WTC11 (cell line): ENCODE measurements at regions not wholly inside any gene's neighbourhood (a gene's known extent, or its start where the extent isn't known, plus 50 kb on each side); places are given as distances from the start of the nearest gene placed in this dataset.

ENCODE experiments used
- ATAC-seq: fragments of 200-7000 bp; cut with Tn5 transposase; 2 replicates; pipeline ENCODE4 v1.10.0; 2021; ENCODE audit warnings: mild to moderate bottlenecking, moderate library complexity
- CTCF ChIA-PET: fragments of 300-600 bp; sonication (Branson Sonifier 250); formaldehyde crosslinking; loops from one replicate; lab custom pipeline; 2021; ENCODE audit warnings: antibody characterized with exemption; lab: Charles Lee
- POLR2A ChIA-PET: fragments of 350-600 bp; sonication (Branson Sonifier 250); formaldehyde crosslinking; loops from one replicate; lab custom pipeline; 2021; ENCODE audit warnings: antibody characterized with exemption; lab: Charles Lee
- DNase-seq: peaks from one replicate; pipeline ENCODE4 v3.0.0; 2021; ENCODE audit warnings: low spot score
- H3K27ac Mint-ChIP-seq: 2 replicates; pipeline ENCODE4 v1.8.0; 2021; ENCODE audit warnings: mixed read lengths
- H3K27me3 Mint-ChIP-seq: 2 replicates; pipeline ENCODE4 v1.8.0; 2021; ENCODE audit warnings: low read depth, mild to moderate bottlenecking, moderate library complexity, mixed read lengths
- H3K36me3 Mint-ChIP-seq: 2 replicates; pipeline ENCODE4 v1.8.0; 2021; ENCODE audit warnings: mixed read lengths
- H3K4me1 Mint-ChIP-seq: 2 replicates; pipeline ENCODE4 v1.8.0; 2022; ENCODE audit warnings: mixed read lengths
- H3K4me3 Mint-ChIP-seq: 2 replicates; pipeline ENCODE4 v1.8.0; 2021; ENCODE audit warnings: mild to moderate bottlenecking, moderate library complexity, mixed read lengths
- H3K9me3 Mint-ChIP-seq: 2 replicates; pipeline ENCODE4 v1.8.0; 2021; ENCODE audit warnings: mixed read lengths
- ATF3 ChIP-seq: sonication (generic); formaldehyde crosslinking; conservative IDR thresholded peaks from 2 replicates; pipeline ENCODE4 v1.8.1; 2022; ENCODE audit warnings: mild to moderate bottlenecking, missing genetic modification reagents
- CDX4 ChIP-seq: fragments of 250-450 bp; sonication (Bioruptor Pico); IDR thresholded peaks from 2 replicates; pipeline ENCODE4 v1.9.0; 2021; ENCODE audit warnings: moderate library complexity, mild to moderate bottlenecking, inconsistent platforms, borderline replicate concordance
- CREM ChIP-seq: sonication (generic); formaldehyde crosslinking; IDR thresholded peaks from 2 replicates; pipeline ENCODE4 v1.8.1; 2022; ENCODE audit warnings: mild to moderate bottlenecking, missing genetic modification reagents, moderate library complexity
- E2F4 ChIP-seq: sonication (generic); formaldehyde crosslinking; IDR thresholded peaks from 2 replicates; pipeline ENCODE4 v1.8.1; 2022; ENCODE audit warnings: low read depth, mild to moderate bottlenecking, moderate library complexity, missing genetic modification reagents, borderline replicate concordance
- ESRRA ChIP-seq: sonication (generic); formaldehyde crosslinking; IDR thresholded peaks from 2 replicates; pipeline ENCODE4 v1.8.1; 2022; ENCODE audit warnings: mild to moderate bottlenecking, missing genetic modification reagents, borderline replicate concordance
- FOXP1 ChIP-seq: sonication (generic); formaldehyde crosslinking; IDR thresholded peaks from 2 replicates; pipeline ENCODE4 v1.8.0; 2022; ENCODE audit warnings: missing genetic modification reagents, mild to moderate bottlenecking, moderate library complexity, borderline replicate concordance
- HMGA2 ChIP-seq: fragments of 250-450 bp; sonication (Bioruptor Pico); IDR thresholded peaks from 2 replicates; pipeline ENCODE4 v1.4.0; 2021; ENCODE audit warnings: mild to moderate bottlenecking, moderate library complexity
- IRF1 ChIP-seq: sonication (generic); formaldehyde crosslinking; IDR thresholded peaks from 2 replicates; pipeline ENCODE4 v1.8.0; 2023; ENCODE audit warnings: missing genetic modification reagents
- KAT7 ChIP-seq: sonication (generic); formaldehyde crosslinking; IDR thresholded peaks from 2 replicates; pipeline ENCODE4 v1.8.1; 2023; ENCODE audit warnings: missing genetic modification reagents, mild to moderate bottlenecking, borderline replicate concordance
- MAX ChIP-seq: sonication (generic); formaldehyde crosslinking; IDR thresholded peaks from 2 replicates; pipeline ENCODE4 v1.8.0; 2022; ENCODE audit warnings: mild to moderate bottlenecking, missing genetic modification reagents
- NFATC4 ChIP-seq: fragments of 250-450 bp; sonication (Bioruptor Pico); IDR thresholded peaks from 2 replicates; pipeline ENCODE4 v1.9.0; 2021; ENCODE audit warnings: mild to moderate bottlenecking
- NR3C1 ChIP-seq: sonication (generic); formaldehyde crosslinking; conservative IDR thresholded peaks from 2 replicates; pipeline ENCODE4 v1.8.1; 2023; ENCODE audit warnings: low read depth, mild to moderate bottlenecking, missing genetic modification reagents
- OVOL2 ChIP-seq: fragments of 250-450 bp; sonication (Bioruptor Pico); IDR thresholded peaks from 2 replicates; pipeline ENCODE4 v1.9.0; 2021; ENCODE audit warnings: mild to moderate bottlenecking, borderline replicate concordance
- RELA ChIP-seq: sonication (generic); formaldehyde crosslinking; IDR thresholded peaks from 2 replicates; pipeline ENCODE4 v1.8.1; 2022; ENCODE audit warnings: missing genetic modification reagents, mild to moderate bottlenecking, borderline replicate concordance
- SMAD4 ChIP-seq: sonication (generic); formaldehyde crosslinking; IDR thresholded peaks from 2 replicates; pipeline ENCODE4 v1.8.0; 2022; ENCODE audit warnings: mild to moderate bottlenecking, missing genetic modification reagents
- TEAD4 ChIP-seq: sonication (generic); formaldehyde crosslinking; IDR thresholded peaks from 2 replicates; pipeline ENCODE4 v1.8.0; 2022; ENCODE audit warnings: mild to moderate bottlenecking, missing genetic modification reagents
- ZBTB21 ChIP-seq: sonication (generic); formaldehyde crosslinking; IDR thresholded peaks from 2 replicates; pipeline ENCODE4 v1.8.1; 2023; ENCODE audit warnings: mild to moderate bottlenecking, missing genetic modification reagents, borderline replicate concordance
- ZBTB43 ChIP-seq: sonication (generic); formaldehyde crosslinking; IDR thresholded peaks from 2 replicates; pipeline ENCODE4 v1.8.1; 2023; ENCODE audit warnings: mild to moderate bottlenecking, missing genetic modification reagents
- ZMAT4 ChIP-seq: fragments of 250-450 bp; sonication (Bioruptor Pico); IDR thresholded peaks from 2 replicates; pipeline ENCODE4 v1.9.0; 2021; ENCODE audit warnings: mild to moderate bottlenecking
- ZNF263 ChIP-seq: sonication (generic); formaldehyde crosslinking; IDR thresholded peaks from 2 replicates; pipeline ENCODE4 v1.8.1; 2022; ENCODE audit warnings: low read depth, mild to moderate bottlenecking, moderate library complexity, missing genetic modification reagents
- ZNF396 ChIP-seq: fragments of 250-450 bp; sonication (Bioruptor Pico); IDR thresholded peaks from 2 replicates; pipeline ENCODE4 v1.8.0; 2021; ENCODE audit warnings: mild to moderate bottlenecking, moderate library complexity, borderline replicate concordance
- ZNF416 ChIP-seq: fragments of 250-450 bp; sonication (Bioruptor Pico); IDR thresholded peaks from 2 replicates; pipeline ENCODE4 v1.9.0; 2021; ENCODE audit warnings: mild to moderate bottlenecking, inconsistent platforms
- ZNF423 ChIP-seq: fragments of 250-450 bp; sonication (Bioruptor Pico); IDR thresholded peaks from 2 replicates; pipeline ENCODE4 v2.1.2; 2022; ENCODE audit warnings: mild to moderate bottlenecking, moderate library complexity
- ZNF532 ChIP-seq: fragments of 250-450 bp; sonication (Bioruptor Pico); IDR thresholded peaks from 2 replicates; pipeline ENCODE4 v1.9.0; 2021; ENCODE audit warnings: mild to moderate bottlenecking, borderline replicate concordance

GRCh38 chr9:31321256-31321655 is 1063.2 kb upstream of the ACO1 start:
- ATAC-seq (no peak), DNase-seq (no peak)
- CTCF ChIA-PET = no interaction called here
- no peak for TF ChIP-seq ATF3
- no peak for TF ChIP-seq SMAD4
- no peak for TF ChIP-seq CDX4 (CRISPR knock-in tag)
- TF ChIP-seq RELA (CRISPR knock-in tag) = no peak
- no peak for TF ChIP-seq OVOL2
- TF ChIP-seq ZNF416 (CRISPR knock-in tag) = no peak
- 0 out of 2 replicates have a peak, but pooled peaks have one; percentile 20 for TF ChIP-seq FOXP1 (CRISPR knock-in tag)
- Mint-ChIP-seq H3K27ac (no peak overlapping the region), H3K9me3 (no peaks in the 10 kb centered on the region), H3K36me3 (no peaks in the 10 kb centered on the region), H3K27me3 (no peaks in the 10 kb centered on the region), H3K4me1 (peaks cover 4% of the 10 kb centered on the region), H3K4me3 (no peak overlapping the region)
- POLR2A ChIA-PET = no interaction called here

GRCh38 chr9:31321686-31322085 is 1062.8 kb upstream of the ACO1 start:
- no peaks in the 10 kb centered on the region for H3K27me3 Mint-ChIP-seq
- H3K36me3 Mint-ChIP-seq = no peaks in the 10 kb centered on the region
- H3K27ac Mint-ChIP-seq = no peak overlapping the region
- TF ChIP-seq ZNF396 (CRISPR knock-in tag) (no peak), ZMAT4 (CRISPR knock-in tag) (no peak), NFATC4 (CRISPR knock-in tag) (no peak), NR3C1 (CRISPR knock-in tag) (no peak), ESRRA (CRISPR knock-in tag) (no peak), ZNF532 (CRISPR knock-in tag) (no peak), CREM (no peak), E2F4 (CRISPR knock-in tag) (no peak), HMGA2 (no peak), IRF1 (no peak), KAT7 (no peak), OVOL2 (no peak), TEAD4 (CRISPR knock-in tag) (no peak), ZBTB43 (no peak), ZNF263 (CRISPR knock-in tag) (no peak), MAX (CRISPR knock-in tag) (no peak), ZNF423 (CRISPR knock-in tag) (no peak), ZBTB21 (CRISPR knock-in tag) (no peak)
- peaks cover 9% of the 10 kb centered on the region for H3K4me1 Mint-ChIP-seq
- H3K9me3 Mint-ChIP-seq = no peaks in the 10 kb centered on the region
- POLR2A ChIA-PET = no interaction called here
- ATAC-seq (no peak), DNase-seq (no peak)
- no peak overlapping the region for H3K4me3 Mint-ChIP-seq
- CTCF ChIA-PET = no interaction called here
